ENCODE measurements at regions not wholly inside any gene's neighbourhood (a gene's known extent, or its start where the extent isn't known, plus 50 kb on each side); places are given as distances from the start of the nearest gene placed in this dataset.

DNA sequence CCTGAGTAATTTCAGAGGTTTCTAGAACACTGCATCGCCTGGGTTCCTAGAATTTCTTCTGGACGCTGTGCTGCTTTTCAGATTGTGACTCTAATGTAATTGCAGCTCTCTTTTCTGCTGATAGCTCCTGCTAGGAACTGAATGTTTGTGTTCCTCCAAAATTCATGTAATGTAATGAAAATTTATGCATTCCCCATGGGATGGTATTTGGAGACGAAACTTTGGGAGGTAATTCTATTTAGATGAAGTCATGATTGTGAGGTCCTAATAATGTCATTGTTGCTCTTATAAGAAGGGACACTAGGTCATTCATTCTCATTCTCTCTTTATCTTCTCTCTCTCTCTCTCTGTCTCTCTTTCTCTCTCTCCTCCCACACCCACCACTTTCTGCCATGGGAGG is 223.9 kb upstream of the DOK6 start:
- TF ChIP-seq SIN3A (IDR thresholded peaks at IDR 0.05; ENCODE audit: borderline replicate concordance, insufficient read depth, low read depth, low read length) (no peak), POLR2AphosphoS5 (IDR thresholded peaks at IDR 0.05; ENCODE audit: low read depth, low read length) (no peak), TCF7L2 (IDR thresholded peaks at IDR 0.05; ENCODE audit: low read depth, low read length) (no peak)
- TF ChIP-seq, protein P1, sequence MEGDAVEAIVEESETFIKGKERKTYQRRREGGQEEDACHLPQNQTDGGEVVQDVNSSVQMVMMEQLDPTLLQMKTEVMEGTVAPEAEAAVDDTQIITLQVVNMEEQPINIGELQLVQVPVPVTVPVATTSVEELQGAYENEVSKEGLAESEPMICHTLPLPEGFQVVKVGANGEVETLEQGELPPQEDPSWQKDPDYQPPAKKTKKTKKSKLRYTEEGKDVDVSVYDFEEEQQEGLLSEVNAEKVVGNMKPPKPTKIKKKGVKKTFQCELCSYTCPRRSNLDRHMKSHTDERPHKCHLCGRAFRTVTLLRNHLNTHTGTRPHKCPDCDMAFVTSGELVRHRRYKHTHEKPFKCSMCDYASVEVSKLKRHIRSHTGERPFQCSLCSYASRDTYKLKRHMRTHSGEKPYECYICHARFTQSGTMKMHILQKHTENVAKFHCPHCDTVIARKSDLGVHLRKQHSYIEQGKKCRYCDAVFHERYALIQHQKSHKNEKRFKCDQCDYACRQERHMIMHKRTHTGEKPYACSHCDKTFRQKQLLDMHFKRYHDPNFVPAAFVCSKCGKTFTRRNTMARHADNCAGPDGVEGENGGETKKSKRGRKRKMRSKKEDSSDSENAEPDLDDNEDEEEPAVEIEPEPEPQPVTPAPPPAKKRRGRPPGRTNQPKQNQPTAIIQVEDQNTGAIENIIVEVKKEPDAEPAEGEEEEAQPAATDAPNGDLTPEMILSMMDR (IDR thresholded peaks at IDR 0.05), result no peak
- TF ChIP-seq, protein P2, sequence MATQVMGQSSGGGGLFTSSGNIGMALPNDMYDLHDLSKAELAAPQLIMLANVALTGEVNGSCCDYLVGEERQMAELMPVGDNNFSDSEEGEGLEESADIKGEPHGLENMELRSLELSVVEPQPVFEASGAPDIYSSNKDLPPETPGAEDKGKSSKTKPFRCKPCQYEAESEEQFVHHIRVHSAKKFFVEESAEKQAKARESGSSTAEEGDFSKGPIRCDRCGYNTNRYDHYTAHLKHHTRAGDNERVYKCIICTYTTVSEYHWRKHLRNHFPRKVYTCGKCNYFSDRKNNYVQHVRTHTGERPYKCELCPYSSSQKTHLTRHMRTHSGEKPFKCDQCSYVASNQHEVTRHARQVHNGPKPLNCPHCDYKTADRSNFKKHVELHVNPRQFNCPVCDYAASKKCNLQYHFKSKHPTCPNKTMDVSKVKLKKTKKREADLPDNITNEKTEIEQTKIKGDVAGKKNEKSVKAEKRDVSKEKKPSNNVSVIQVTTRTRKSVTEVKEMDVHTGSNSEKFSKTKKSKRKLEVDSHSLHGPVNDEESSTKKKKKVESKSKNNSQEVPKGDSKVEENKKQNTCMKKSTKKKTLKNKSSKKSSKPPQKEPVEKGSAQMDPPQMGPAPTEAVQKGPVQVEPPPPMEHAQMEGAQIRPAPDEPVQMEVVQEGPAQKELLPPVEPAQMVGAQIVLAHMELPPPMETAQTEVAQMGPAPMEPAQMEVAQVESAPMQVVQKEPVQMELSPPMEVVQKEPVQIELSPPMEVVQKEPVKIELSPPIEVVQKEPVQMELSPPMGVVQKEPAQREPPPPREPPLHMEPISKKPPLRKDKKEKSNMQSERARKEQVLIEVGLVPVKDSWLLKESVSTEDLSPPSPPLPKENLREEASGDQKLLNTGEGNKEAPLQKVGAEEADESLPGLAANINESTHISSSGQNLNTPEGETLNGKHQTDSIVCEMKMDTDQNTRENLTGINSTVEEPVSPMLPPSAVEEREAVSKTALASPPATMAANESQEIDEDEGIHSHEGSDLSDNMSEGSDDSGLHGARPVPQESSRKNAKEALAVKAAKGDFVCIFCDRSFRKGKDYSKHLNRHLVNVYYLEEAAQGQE (IDR thresholded peaks at IDR 0.05; ENCODE audit: insufficient read depth in 1 of 2, low read depth in 2 of 2, low read length in 1 of 2), result no peak

All from Panc1 (cell line).